ENCODE measurements at regions not wholly inside any gene's neighbourhood (a gene's known extent, or its start where the extent isn't known, plus 50 kb on each side); places are given as distances from the start of the nearest gene placed in this dataset.

- no peaks in the 10 kb centered on the region for H3K36me3 ChIP-seq (ENCODE audit: control insufficient read depth in 1 of 2, insufficient read depth in 2 of 2, low read length in 2 of 2)
- no peak overlapping the region for H3K27ac ChIP-seq (ENCODE audit: low read depth, low read length)
- no peaks in the 10 kb centered on the region for H3K27me3 ChIP-seq (ENCODE audit: control insufficient read depth in 1 of 2, insufficient read depth in 2 of 2, low read length in 2 of 2)
- no peak overlapping the region for H3K9ac ChIP-seq (ENCODE audit: low read depth in 1 of 2, low read length in 2 of 2)
- H3K4me1 ChIP-seq (ENCODE audit: control insufficient read depth in 1 of 2, insufficient read depth in 2 of 2, low read length in 2 of 2), result peaks cover 0 to 5% of the 10 kb centered on the region in 2 donors
- H3K4me3 ChIP-seq (ENCODE audit: low read depth in 1 of 2, low read length in 2 of 2), result no peak overlapping the region
- H3K9me3 ChIP-seq (ENCODE audit: control insufficient read depth in 1 of 2, low read length in 2 of 2), result peaks cover 3 to 6% of the 10 kb centered on the region in 2 donors
Measured at GRCh38 chr1:239228451-239228850, 157.9 kb upstream of the CHRM3 start.

- Histone ChIP-seq H3K9ac (ENCODE audit: low read depth in 1 of 2, low read length in 2 of 2) (no peak overlapping the region), H3K4me1 (ENCODE audit: control insufficient read depth in 1 of 2, insufficient read depth in 2 of 2, low read length in 2 of 2) (no peaks in the 10 kb centered on the region), H3K4me3 (ENCODE audit: low read depth in 1 of 2, low read length in 2 of 2) (no peak overlapping the region), H3K27me3 (ENCODE audit: control insufficient read depth in 1 of 2, insufficient read depth in 2 of 2, low read length in 2 of 2) (no peaks in the 10 kb centered on the region), H3K36me3 (ENCODE audit: control insufficient read depth in 1 of 2, insufficient read depth in 2 of 2, low read length in 2 of 2) (no peaks in the 10 kb centered on the region), H3K27ac (ENCODE audit: low read depth, low read length) (no peak overlapping the region), H3K9me3 (ENCODE audit: control insufficient read depth in 1 of 2, low read length in 2 of 2) (peaks cover 11 to 14% of the 10 kb centered on the region in 2 donors)
Measured at GRCh38 chr1:239225396-239225795, 161.0 kb upstream of the CHRM3 start.

GRCh38 chr1:239224100-239224499, 162.3 kb upstream of the CHRM3 start:
- Histone ChIP-seq H3K4me3 (ENCODE audit: low read depth in 1 of 2, low read length in 2 of 2) (no peak overlapping the region), H3K4me1 (ENCODE audit: control insufficient read depth in 1 of 2, insufficient read depth in 2 of 2, low read length in 2 of 2) (no peaks in the 10 kb centered on the region), H3K9me3 (ENCODE audit: control insufficient read depth in 1 of 2, low read length in 2 of 2) (peaks cover 11 to 14% of the 10 kb centered on the region in 2 donors), H3K36me3 (ENCODE audit: control insufficient read depth in 1 of 2, insufficient read depth in 2 of 2, low read length in 2 of 2) (no peaks in the 10 kb centered on the region), H3K27me3 (ENCODE audit: control insufficient read depth in 1 of 2, insufficient read depth in 2 of 2, low read length in 2 of 2) (no peaks in the 10 kb centered on the region), H3K27ac (ENCODE audit: low read depth, low read length) (no peak overlapping the region), H3K9ac (ENCODE audit: low read depth in 1 of 2, low read length in 2 of 2) (no peak overlapping the region)

GRCh38 chr1:239222999-239223398, 163.4 kb upstream of the CHRM3 start:
- Histone ChIP-seq H3K4me1 (ENCODE audit: control insufficient read depth in 1 of 2, insufficient read depth in 2 of 2, low read length in 2 of 2) (no peaks in the 10 kb centered on the region), H3K27ac (ENCODE audit: low read depth, low read length) (no peak overlapping the region), H3K9ac (ENCODE audit: low read depth in 1 of 2, low read length in 2 of 2) (no peak overlapping the region), H3K9me3 (ENCODE audit: control insufficient read depth in 1 of 2, low read length in 2 of 2) (peaks cover 11 to 14% of the 10 kb centered on the region in 2 donors), H3K4me3 (ENCODE audit: low read depth in 1 of 2, low read length in 2 of 2) (no peak overlapping the region), H3K36me3 (ENCODE audit: control insufficient read depth in 1 of 2, insufficient read depth in 2 of 2, low read length in 2 of 2) (no peaks in the 10 kb centered on the region), H3K27me3 (ENCODE audit: control insufficient read depth in 1 of 2, insufficient read depth in 2 of 2, low read length in 2 of 2) (no peaks in the 10 kb centered on the region)

- Histone ChIP-seq H3K9me3 (ENCODE audit: control insufficient read depth in 1 of 2, low read length in 2 of 2) (peaks cover 10 to 11% of the 10 kb centered on the region in 2 donors), H3K27ac (ENCODE audit: low read depth, low read length) (no peak overlapping the region), H3K4me3 (ENCODE audit: low read depth in 1 of 2, low read length in 2 of 2) (no peak overlapping the region), H3K9ac (ENCODE audit: low read depth in 1 of 2, low read length in 2 of 2) (no peak overlapping the region), H3K4me1 (ENCODE audit: control insufficient read depth in 1 of 2, insufficient read depth in 2 of 2, low read length in 2 of 2) (no peaks in the 10 kb centered on the region), H3K27me3 (ENCODE audit: control insufficient read depth in 1 of 2, insufficient read depth in 2 of 2, low read length in 2 of 2) (no peaks in the 10 kb centered on the region), H3K36me3 (ENCODE audit: control insufficient read depth in 1 of 2, insufficient read depth in 2 of 2, low read length in 2 of 2) (no peaks in the 10 kb centered on the region)
Measured at GRCh38 chr1:239221656-239222055, 164.7 kb upstream of the CHRM3 start.

- Histone ChIP-seq H3K9me3 (ENCODE audit: control insufficient read depth in 1 of 2, low read length in 2 of 2) (peaks cover 7 to 9% of the 10 kb centered on the region in 2 donors), H3K9ac (ENCODE audit: low read depth in 1 of 2, low read length in 2 of 2) (no peak overlapping the region), H3K4me1 (ENCODE audit: control insufficient read depth in 1 of 2, insufficient read depth in 2 of 2, low read length in 2 of 2) (no peaks in the 10 kb centered on the region)
Measured at GRCh38 chr1:239219679-239220078, 166.7 kb upstream of the CHRM3 start.

GRCh38 chr1:239218301-239218700, 168.1 kb upstream of the CHRM3 start:
- Histone ChIP-seq H3K9ac (ENCODE audit: low read depth in 1 of 2, low read length in 2 of 2) (no peak overlapping the region), H3K27me3 (ENCODE audit: control insufficient read depth in 1 of 2, insufficient read depth in 2 of 2, low read length in 2 of 2) (no peaks in the 10 kb centered on the region), H3K27ac (ENCODE audit: low read depth, low read length) (no peak overlapping the region), H3K4me1 (ENCODE audit: control insufficient read depth in 1 of 2, insufficient read depth in 2 of 2, low read length in 2 of 2) (no peaks in the 10 kb centered on the region), H3K4me3 (ENCODE audit: low read depth in 1 of 2, low read length in 2 of 2) (no peak overlapping the region), H3K9me3 (ENCODE audit: control insufficient read depth in 1 of 2, low read length in 2 of 2) (peaks cover 7 to 9% of the 10 kb centered on the region in 2 donors), H3K36me3 (ENCODE audit: control insufficient read depth in 1 of 2, insufficient read depth in 2 of 2, low read length in 2 of 2) (no peaks in the 10 kb centered on the region)

More at GRCh38 chr1:239219679-239220078, 166.7 kb upstream of the CHRM3 start:
- Histone ChIP-seq H3K36me3 (ENCODE audit: control insufficient read depth in 1 of 2, insufficient read depth in 2 of 2, low read length in 2 of 2) (no peaks in the 10 kb centered on the region), H3K27me3 (ENCODE audit: control insufficient read depth in 1 of 2, insufficient read depth in 2 of 2, low read length in 2 of 2) (no peaks in the 10 kb centered on the region), H3K27ac (ENCODE audit: low read depth, low read length) (no peak overlapping the region), H3K4me3 (ENCODE audit: low read depth in 1 of 2, low read length in 2 of 2) (no peak overlapping the region)

- no peak overlapping the region for H3K9ac ChIP-seq (ENCODE audit: low read depth in 1 of 2, low read length in 2 of 2)
- H3K27ac ChIP-seq (ENCODE audit: low read depth, low read length), result no peak overlapping the region
- no peaks in the 10 kb centered on the region for H3K9me3 ChIP-seq (ENCODE audit: control insufficient read depth in 1 of 2, low read length in 2 of 2)
- no peak overlapping the region for H3K4me3 ChIP-seq (ENCODE audit: low read depth in 1 of 2, low read length in 2 of 2)
- no peaks in the 10 kb centered on the region for H3K4me1 ChIP-seq (ENCODE audit: control insufficient read depth in 1 of 2, insufficient read depth in 2 of 2, low read length in 2 of 2)
- no peaks in the 10 kb centered on the region for H3K36me3 ChIP-seq (ENCODE audit: control insufficient read depth in 1 of 2, insufficient read depth in 2 of 2, low read length in 2 of 2)
- no peaks in the 10 kb centered on the region for H3K27me3 ChIP-seq (ENCODE audit: control insufficient read depth in 1 of 2, insufficient read depth in 2 of 2, low read length in 2 of 2)
Measured at GRCh38 chr1:239212811-239213220, 173.6 kb upstream of the CHRM3 start.

- H3K27me3 ChIP-seq (ENCODE audit: control insufficient read depth in 1 of 2, insufficient read depth in 2 of 2, low read length in 2 of 2), result no peaks in the 10 kb centered on the region
- no peak overlapping the region for H3K9ac ChIP-seq (ENCODE audit: low read depth in 1 of 2, low read length in 2 of 2)
- H3K27ac ChIP-seq (ENCODE audit: low read depth, low read length), result no peak overlapping the region
- no peaks in the 10 kb centered on the region for H3K9me3 ChIP-seq (ENCODE audit: control insufficient read depth in 1 of 2, low read length in 2 of 2)
- H3K36me3 ChIP-seq (ENCODE audit: control insufficient read depth in 1 of 2, insufficient read depth in 2 of 2, low read length in 2 of 2), result no peaks in the 10 kb centered on the region
- no peaks in the 10 kb centered on the region for H3K4me1 ChIP-seq (ENCODE audit: control insufficient read depth in 1 of 2, insufficient read depth in 2 of 2, low read length in 2 of 2)
- H3K4me3 ChIP-seq (ENCODE audit: low read depth in 1 of 2, low read length in 2 of 2), result no peak overlapping the region
Measured at GRCh38 chr1:239209591-239209990, 176.8 kb upstream of the CHRM3 start.

- no peak overlapping the region for H3K27ac ChIP-seq (ENCODE audit: low read depth, low read length)
- H3K9ac ChIP-seq (ENCODE audit: low read depth in 1 of 2, low read length in 2 of 2), result no peak overlapping the region
- H3K4me1 ChIP-seq (ENCODE audit: control insufficient read depth in 1 of 2, insufficient read depth in 2 of 2, low read length in 2 of 2), result no peaks in the 10 kb centered on the region
- H3K27me3 ChIP-seq (ENCODE audit: control insufficient read depth in 1 of 2, insufficient read depth in 2 of 2, low read length in 2 of 2), result no peaks in the 10 kb centered on the region
- H3K36me3 ChIP-seq (ENCODE audit: control insufficient read depth in 1 of 2, insufficient read depth in 2 of 2, low read length in 2 of 2), result no peaks in the 10 kb centered on the region
- no peaks in the 10 kb centered on the region for H3K9me3 ChIP-seq (ENCODE audit: control insufficient read depth in 1 of 2, low read length in 2 of 2)
- no peak overlapping the region for H3K4me3 ChIP-seq (ENCODE audit: low read depth in 1 of 2, low read length in 2 of 2)
Measured at GRCh38 chr1:239204401-239204800, 182.0 kb upstream of the CHRM3 start.

GRCh38 chr1:239197871-239198270, 188.5 kb upstream of the CHRM3 start:
- H3K27ac ChIP-seq (ENCODE audit: low read depth, low read length), result no peak overlapping the region
- no peaks in the 10 kb centered on the region for H3K36me3 ChIP-seq (ENCODE audit: control insufficient read depth in 1 of 2, insufficient read depth in 2 of 2, low read length in 2 of 2)
- H3K4me1 ChIP-seq (ENCODE audit: control insufficient read depth in 1 of 2, insufficient read depth in 2 of 2, low read length in 2 of 2), result no peaks in the 10 kb centered on the region
- no peaks in the 10 kb centered on the region for H3K27me3 ChIP-seq (ENCODE audit: control insufficient read depth in 1 of 2, insufficient read depth in 2 of 2, low read length in 2 of 2)
- H3K9ac ChIP-seq (ENCODE audit: low read depth in 1 of 2, low read length in 2 of 2), result no peak overlapping the region
- H3K4me3 ChIP-seq (ENCODE audit: low read depth in 1 of 2, low read length in 2 of 2), result no peak overlapping the region
- no peaks in the 10 kb centered on the region for H3K9me3 ChIP-seq (ENCODE audit: control insufficient read depth in 1 of 2, low read length in 2 of 2)
